H1 (cell line): ENCODE measurements at regions not wholly inside any gene's neighbourhood (a gene's known extent, or its start where the extent isn't known, plus 50 kb on each side); places are given as distances from the start of the nearest gene placed in this dataset.
A peak's percentile ranks its signal among the peaks of the same experiment; 100 is the strongest.

Experiments used
- CTCF ChIA-PET: fragments of 300-600 bp; sonication (Branson Sonifier 250); formaldehyde crosslinking; loops from one replicate; lab custom pipeline; 2021; ENCODE audit not compliant: partially characterized antibody; lab: Charles Lee
- POLR2A ChIA-PET: fragments of 300-600 bp; sonication (Branson Sonifier 250); formaldehyde crosslinking; loops from one replicate; lab custom pipeline; 2021; ENCODE audit warnings: inconsistent platforms; ENCODE audit not compliant: partially characterized antibody; lab: Charles Lee
- DNase-seq, 2 experiments: peaks; one replicate each; pipeline versions ENCODE4 v3.0.0 to v3.0.0-alpha.2; 2010 to 2022; ENCODE audit warnings: low spot score in 2 of 2, low read depth in 1 of 2, mixed read lengths in 1 of 2
- FAIRE-seq: peaks from 2 replicates; lab custom pipeline; 2011; peaks lifted over from hg19 to GRCh38; lab: Jason Lieb, UNC
- H2AFZ ChIP-seq: 2 replicates; pipeline ENCODE4 v1.8.1; 2012; ENCODE audit warnings: low read length, inconsistent platforms
- H2AK5ac ChIP-seq: 2 replicates; pipeline ENCODE4 v1.6.1; 2013; ENCODE audit warnings: low read depth, low read length
- H2BK120ac ChIP-seq: replicated peaks from 2 replicates; pipeline ENCODE3; 2013; ENCODE audit warnings: low read depth, low read length, inconsistent platforms
- H2BK12ac ChIP-seq: 2 replicates; pipeline ENCODE4 v1.6.1; 2013; ENCODE audit warnings: low read depth, low read length
- H2BK15ac ChIP-seq: 2 replicates; pipeline ENCODE4 v1.6.1; 2013; ENCODE audit warnings: low read length
- H2BK20ac ChIP-seq: 2 replicates; pipeline ENCODE4 v1.6.1; 2013; ENCODE audit warnings: low read length
- H2BK5ac ChIP-seq: 2 replicates; pipeline ENCODE4 v1.6.1; 2013; ENCODE audit warnings: low read depth, low read length
- H3K14ac ChIP-seq: 2 replicates; pipeline ENCODE4 v1.6.1; 2013; ENCODE audit warnings: inconsistent platforms; ENCODE audit not compliant: insufficient read length
- H3K18ac ChIP-seq: 2 replicates; pipeline ENCODE4 v1.6.1; 2013; ENCODE audit warnings: low read length; ENCODE audit errors: extremely low read depth
- H3K23ac ChIP-seq: 2 replicates; pipeline ENCODE4 v1.6.1; 2013; ENCODE audit warnings: inconsistent platforms; ENCODE audit not compliant: insufficient read length
- H3K23me2 ChIP-seq: 2 replicates; pipeline ENCODE4 v1.6.1; 2013; ENCODE audit warnings: low read depth, low read length
- H3K27ac ChIP-seq: 2 replicates; pipeline ENCODE4 v1.6.1; 2011; ENCODE audit warnings: low read depth, low read length, inconsistent platforms
- H3K27me3 ChIP-seq, 4 experiments: replicated peaks in 1 of 4; 1 replicate in 1 of 4; 2 replicates in 3 of 4; pipeline versions ENCODE4 v1.6.1 to v1.8.1; 2011 to 2013; ENCODE audit warnings: low read length in 3 of 4, mild to moderate bottlenecking in 3 of 4, inconsistent platforms in 2 of 4, mixed read lengths in 2 of 4, moderate library complexity in 1 of 4; ENCODE audit not compliant: control insufficient read depth in 3 of 4, insufficient read depth in 3 of 4; ENCODE audit errors: extremely low read depth in 1 of 4
- H3K36me3 ChIP-seq, 4 experiments: 2 replicates each; pipeline versions ENCODE4 v1.6.1 to v1.8.1; 2011 to 2013; ENCODE audit warnings: mild to moderate bottlenecking in 4 of 4, low read length in 3 of 4, moderate library complexity in 2 of 4, control low read depth in 1 of 4, inconsistent platforms in 1 of 4; ENCODE audit not compliant: insufficient read depth in 4 of 4, control insufficient read depth in 2 of 4
- H3K4ac ChIP-seq: replicated peaks from 2 replicates; pipeline ENCODE3; 2013; ENCODE audit warnings: low read length, low read depth, mixed read lengths, inconsistent platforms; ENCODE audit not compliant: insufficient read length
- H3K4me1 ChIP-seq, 4 experiments: replicated peaks in 1 of 4; 1 replicate in 1 of 4; 2 replicates in 3 of 4; pipeline versions ENCODE4 v1.6.1 to v1.8.1; 2011 to 2013; ENCODE audit warnings: low read length in 3 of 4, inconsistent platforms in 2 of 4, mixed read lengths in 1 of 4; ENCODE audit not compliant: insufficient read depth in 4 of 4, control insufficient read depth in 3 of 4
- H3K4me2 ChIP-seq, 2 experiments: 2 replicates each; pipeline versions ENCODE4 v1.6.1 to v1.8.1; 2011 to 2013; ENCODE audit warnings: low read depth in 2 of 2, low read length in 2 of 2, control low read depth in 1 of 2, inconsistent platforms in 1 of 2, mild to moderate bottlenecking in 1 of 2; ENCODE audit not compliant: insufficient read depth in 1 of 2
- H3K4me3 ChIP-seq, 4 experiments: fragments of 200-600, 300-600 bp in 1 of 4; sonication (generic), shearing (Covaris generic), sonication (Bioruptor Twin) in 1 of 4; 2 replicates each; pipeline versions ENCODE4 v1.5.1 to v1.8.1; 2011 to 2016; ENCODE audit warnings: low read length in 4 of 4, low read depth in 3 of 4, control low read depth in 2 of 4, inconsistent platforms in 2 of 4, mild to moderate bottlenecking in 2 of 4, mixed read lengths in 1 of 4, moderate library complexity in 1 of 4; ENCODE audit not compliant: insufficient read depth in 2 of 4; ENCODE audit errors: extremely low read depth in 1 of 4
- H3K56ac ChIP-seq: replicated peaks from 2 replicates; pipeline ENCODE3; 2013; ENCODE audit warnings: low read depth, mild to moderate bottlenecking, mixed read lengths, low read length, inconsistent platforms; ENCODE audit not compliant: insufficient read length
- H3K79me1 ChIP-seq: 2 replicates; pipeline ENCODE4 v1.6.1; 2013; ENCODE audit warnings: low read depth, low read length, control low read depth
- H3K79me2 ChIP-seq, 2 experiments: 2 replicates each; pipeline versions ENCODE4 v1.6.1 to v1.8.1; 2012 to 2013; ENCODE audit warnings: low read length in 2 of 2, mild to moderate bottlenecking in 2 of 2, inconsistent platforms in 1 of 2; ENCODE audit not compliant: insufficient read depth in 2 of 2, control insufficient read depth in 1 of 2
- H3K9ac ChIP-seq, 4 experiments: replicated peaks in 1 of 4; 1 replicate in 1 of 4; 2 replicates in 3 of 4; pipeline versions ENCODE4 v1.6.1 to v1.8.1; 2011 to 2013; ENCODE audit warnings: low read depth in 3 of 4, low read length in 3 of 4, control low read depth in 2 of 4, mild to moderate bottlenecking in 2 of 4, moderate library complexity in 2 of 4, inconsistent platforms in 1 of 4; ENCODE audit errors: extremely low read depth in 1 of 4
- H3K9me3 ChIP-seq, 2 experiments: 2 replicates each; pipeline versions ENCODE4 v1.6.1 to v1.8.1; 2012 to 2013; ENCODE audit warnings: mild to moderate bottlenecking in 2 of 2, moderate library complexity in 2 of 2, control low read depth in 1 of 2, inconsistent platforms in 1 of 2, low read depth in 1 of 2, low read length in 1 of 2, mixed read lengths in 1 of 2; ENCODE audit not compliant: insufficient read depth in 2 of 2
- H4K20me1 ChIP-seq, 2 experiments: replicated peaks in 1 of 2; 2 replicates each; pipeline versions ENCODE3 to v1.8.1; 2011 to 2013; ENCODE audit warnings: inconsistent platforms in 2 of 2, low read length in 2 of 2, mild to moderate bottlenecking in 1 of 2; ENCODE audit not compliant: insufficient read depth in 2 of 2, control insufficient read depth in 1 of 2
- H4K5ac ChIP-seq: 2 replicates; pipeline ENCODE4 v1.6.1; 2013; ENCODE audit warnings: low read length, low read depth, mixed read lengths, inconsistent platforms; ENCODE audit not compliant: insufficient read length
- H4K8ac ChIP-seq: 2 replicates; pipeline ENCODE4 v1.8.0; 2013; ENCODE audit warnings: mild to moderate bottlenecking, moderate library complexity, low read length, inconsistent platforms; ENCODE audit not compliant: insufficient read depth; ENCODE audit errors: extremely low read depth
- H4K91ac ChIP-seq: replicated peaks from 2 replicates; pipeline ENCODE3; 2013; ENCODE audit warnings: low read length, mixed read lengths, inconsistent platforms; ENCODE audit not compliant: insufficient read length
- CBX8 ChIP-seq: fragments of 300-800, 300-1000 bp; sonication (generic); IDR thresholded peaks from 2 replicates; pipeline ENCODE4 v1.7.1; 2016; ENCODE audit warnings: low read depth, low read length, borderline replicate concordance
- CHD1 ChIP-seq: IDR thresholded peaks from 2 replicates; pipeline ENCODE4 v1.6.1; 2012; ENCODE audit warnings: low read depth, low read length, improper control_type of control experiment
- CTCF ChIP-seq, 3 experiments: IDR thresholded peaks; 1 replicate in 2 of 3; 2 replicates in 1 of 3; pipeline versions ENCODE4 v1.5.1 to v1.6.1; 2011; ENCODE audit warnings: low read length in 3 of 3, mild to moderate bottlenecking in 3 of 3, inconsistent platforms in 2 of 3, low read depth in 1 of 3, moderate library complexity in 1 of 3; ENCODE audit not compliant: insufficient read depth in 1 of 3; ENCODE audit errors: control extremely low read depth in 1 of 3
- HDAC6 ChIP-seq: IDR thresholded peaks from one replicate; pipeline ENCODE4 v1.7.1; 2012; ENCODE audit warnings: low read depth, mild to moderate bottlenecking, inconsistent platforms, low read length, moderate library complexity
- JUND ChIP-seq: IDR thresholded peaks from 2 replicates; pipeline ENCODE4 v1.6.1; 2011; ENCODE audit warnings: mild to moderate bottlenecking, improper control_type of control experiment, low read length
- RBBP5 ChIP-seq: IDR thresholded peaks from 2 replicates; pipeline ENCODE4 v1.7.1; 2012; ENCODE audit warnings: low read depth, mild to moderate bottlenecking, inconsistent platforms, low read length, moderate library complexity, borderline replicate concordance
- SIN3A ChIP-seq, 2 experiments: IDR thresholded peaks in 1 of 2; conservative IDR thresholded peaks in 1 of 2; 2 replicates each; pipeline ENCODE4 v1.6.1; 2011 to 2012; ENCODE audit warnings: low read length in 2 of 2, improper control_type of control experiment in 1 of 2, low read depth in 1 of 2, mild to moderate bottlenecking in 1 of 2
- SRF ChIP-seq: IDR thresholded peaks from 2 replicates; pipeline ENCODE4 v1.6.1; 2011; ENCODE audit warnings: mild to moderate bottlenecking, low read depth, low read length, moderate library complexity
- TBP ChIP-seq: IDR thresholded peaks from 2 replicates; pipeline ENCODE4 v1.6.1; 2011; ENCODE audit warnings: low read depth, low read length, improper control_type of control experiment
- WGBS, 2 experiments: shearing (Covaris generic) in 1 of 2; methylation state at CpG; one replicate each; pipeline versions ENCODE4 v1.1.6 to v1.1.7; 2013 to 2015; ENCODE audit warnings: low lambda C conversion rate in 2 of 2, mixed read lengths in 2 of 2, inconsistent platforms in 1 of 2, low coverage in 1 of 2, missing lambda C conversion rate in 1 of 2; ENCODE audit not compliant: insufficient replicate concordance in 2 of 2, insufficient coverage in 1 of 2, insufficient read length in 1 of 2; ENCODE audit errors: extremely low coverage in 1 of 2, missing lambda C conversion rate in 1 of 2; 5-methylcytosine and 5-hydroxymethylcytosine counted together

GRCh38 chr6:26197933-26198721, 110.9 kb downstream of the HFE start:
- peak overlapping the region; percentile 80 for H4K5ac ChIP-seq
- no peaks in the 10 kb centered on the region; a peak in 1 of 8 replicates for H3K36me3 ChIP-seq
- H3K14ac ChIP-seq, result no peak overlapping the region
- H3K27me3 ChIP-seq, result no peaks in the 10 kb centered on the region
- H3K27ac ChIP-seq, result peak overlapping the region; percentile 93
- peak overlapping the region; percentile 85 to 87 for H3K4me2 ChIP-seq
- WGBS, 2 experiments, result 2% methylated on average over 26 of the region's 26 CpGs; no CpG with 5 or more reads in 1 of the 2 experiments
- FAIRE-seq (no peak), DNase-seq (no peak)
- no peak overlapping the region for H2BK120ac ChIP-seq
- H3K18ac ChIP-seq, result no peak overlapping the region
- H4K8ac ChIP-seq, result no peak overlapping the region
- 0 out of 2 replicates have a peak, but pooled peaks cover 7% of the 10 kb centered on the region for H3K23me2 ChIP-seq
- H2BK5ac ChIP-seq, result peak overlapping the region; percentile 86; the same call in 1 of the 2 replicates
- no peak overlapping the region for H2BK15ac ChIP-seq
- peaks cover 0 to 8% (median 3%) of the 10 kb centered on the region in 4 experiments; a peak in 4 of 7 replicates for H3K4me1 ChIP-seq
- ChIA-PET CTCF (interaction anchor here (0.6 to 6.4 kb wide), 11 partner anchors 13 to 959 kb away, joined by 3 to 19 read pairs (median 5); a partner anchor contains a TSS), POLR2A (interaction anchor here (0.7 to 40.4 kb wide), 42 partner anchors 3 to 1695 kb away, joined by 3 to 2731 read pairs (median 25); a partner anchor contains a TSS)
- H2BK20ac ChIP-seq, result no peak overlapping the region
- no peak overlapping the region for H2AFZ ChIP-seq
- H3K79me1 ChIP-seq, result no peaks in the 10 kb centered on the region
- H3K4ac ChIP-seq, result no peak overlapping the region
- peak overlapping the region; percentile 94 to 98 (median 98) for H3K9ac ChIP-seq
- H3K56ac ChIP-seq, result no peak overlapping the region
- peaks cover 0 to 29% of the 10 kb centered on the region in 2 experiments; a peak in 2 of 4 replicates for H3K79me2 ChIP-seq
- no peak overlapping the region for H2AK5ac ChIP-seq
- no peak overlapping the region for H2BK12ac ChIP-seq
- H3K4me3 ChIP-seq, result peak overlapping the region; percentile 85 to 98 (median 89)
- H3K9me3 ChIP-seq, result no peaks in the 10 kb centered on the region
- H4K20me1 ChIP-seq, result peaks cover 2 to 3% of the 10 kb centered on the region in 2 experiments
- no peak overlapping the region for H4K91ac ChIP-seq
- no peak overlapping the region for H3K23ac ChIP-seq
- TF ChIP-seq JUND (no peak), CTCF (IDR thresholded peaks at IDR 0.05; ENCODE audit: control extremely low read depth in 1 of 3, insufficient read depth in 1 of 3, low read depth in 1 of 3, low read length in 3 of 3) (no peak), SIN3A (conservative IDR thresholded peaks at IDR 0.05 in 1 of 2, IDR thresholded peaks at IDR 0.05 in 1 of 2; ENCODE audit: low read depth in 1 of 2, low read length in 2 of 2) (peak; percentile 19 to 30; a peak in 1 of 4 replicates), TBP (no peak), SRF (no peak), CHD1 (peak; percentile 5; the same call in 1 of the 2 replicates), HDAC6 (no peak), RBBP5 (no peak), CBX8 (no peak)
